Prostate gland (tissue), 2 donors: ENCODE measurements at regions not wholly inside any gene's neighbourhood (a gene's known extent, or its start where the extent isn't known, plus 50 kb on each side); places are given as distances from the start of the nearest gene placed in this dataset.

Source experiments
- DNase-seq: peaks from one replicate; pipeline ENCODE4 v3.0.0-alpha.2; 2019; ENCODE audit warnings: low spot score
- H3K27ac ChIP-seq, 2 donors: fragments of 200-600 bp; sonication (generic); 2 replicates each; pipeline ENCODE4 v1.5.1; 2017 to 2019
- H3K27me3 ChIP-seq: fragments of 200-600 bp; sonication (generic); replicated peaks from 2 replicates; pipeline ENCODE4 v1.5.1; 2019; ENCODE audit not compliant: insufficient read depth
- H3K36me3 ChIP-seq, 2 donors: fragments of 200-600 bp; sonication (generic); 1 replicate in 1 of 2; 2 replicates in 1 of 2; pipeline versions ENCODE4 v1.5.1 to v1.8.1; 2017 to 2019
- H3K4me1 ChIP-seq: fragments of 200-600 bp; sonication (generic); replicated peaks from 2 replicates; pipeline ENCODE4 v1.5.1; 2019
- H3K4me3 ChIP-seq, 2 donors: fragments of 200-600 bp; sonication (generic); 2 replicates each; pipeline ENCODE4 v1.5.1; 2017 to 2019
- H3K9me3 ChIP-seq: fragments of 200-600 bp; sonication (generic); 2 replicates; pipeline ENCODE4 v1.5.1; 2017
- POLR2A ChIP-seq: fragments of 450-650 bp; IDR thresholded peaks from one replicate; pipeline ENCODE4 v1.6.1; 2016; ENCODE audit warnings: antibody characterized with exemption, mild to moderate bottlenecking
- POLR2AphosphoS5 ChIP-seq: sonication (generic); formaldehyde crosslinking; IDR thresholded peaks from one replicate; pipeline ENCODE4 v1.6.1; 2017; ENCODE audit warnings: antibody characterized with exemption
- WGBS: methylation state at CpG from one replicate; pipeline ENCODE4 v1.1.5; 2018; 5-methylcytosine and 5-hydroxymethylcytosine counted together
- intact Hi-C: fragments of 100-400 bp; cut with DNase I; formaldehyde crosslinking; loops from one replicate; pipeline ENCODE4 v1.14.2; 2022
- TF ChIP-seq, protein P1 (sequence below), 4 experiments: fragments of 200-600 bp in 2 of 4; fragments of 450-650 bp in 2 of 4; sonication (generic) in 2 of 4; IDR thresholded peaks; 1 replicate in 3 of 4; 2 replicates in 1 of 4; pipeline ENCODE4 v1.5.1; 2016 to 2019; ENCODE audit warnings: antibody characterized with exemption in 4 of 4, mild to moderate bottlenecking in 2 of 4, moderate library complexity in 2 of 4

DNA sequence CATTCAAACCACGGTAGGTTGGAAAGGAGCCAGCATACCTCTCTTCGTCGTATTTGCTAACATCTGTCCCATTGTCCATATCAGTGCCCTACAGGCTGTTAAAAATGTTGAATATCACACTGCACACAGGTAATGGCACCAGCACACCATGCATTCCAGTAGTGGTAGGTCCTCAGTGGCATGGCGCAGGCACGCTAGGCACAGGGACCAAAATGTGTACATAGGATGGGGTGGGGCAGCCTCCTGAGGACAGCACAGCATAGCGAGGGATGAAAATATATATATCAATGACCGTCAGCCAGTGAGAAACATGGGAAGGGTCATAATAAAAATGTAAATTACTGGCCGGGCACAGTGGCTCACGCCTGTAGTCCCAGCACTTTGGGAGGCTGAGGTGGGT lies 99.9 kb upstream of the CTBP2 start:
- intact Hi-C loops = no loop called here
- WGBS = 84% methylated on average over 9 of the region's 9 CpGs
- no peak for DNase-seq
- H3K4me1 ChIP-seq = no peaks in the 10 kb centered on the region
- H3K36me3 ChIP-seq = no peaks in the 10 kb centered on the region
- H3K9me3 ChIP-seq = no peaks in the 10 kb centered on the region
- H3K4me3 ChIP-seq = no peak overlapping the region
- H3K27ac ChIP-seq = no peak overlapping the region
- TF ChIP-seq, protein P1, sequence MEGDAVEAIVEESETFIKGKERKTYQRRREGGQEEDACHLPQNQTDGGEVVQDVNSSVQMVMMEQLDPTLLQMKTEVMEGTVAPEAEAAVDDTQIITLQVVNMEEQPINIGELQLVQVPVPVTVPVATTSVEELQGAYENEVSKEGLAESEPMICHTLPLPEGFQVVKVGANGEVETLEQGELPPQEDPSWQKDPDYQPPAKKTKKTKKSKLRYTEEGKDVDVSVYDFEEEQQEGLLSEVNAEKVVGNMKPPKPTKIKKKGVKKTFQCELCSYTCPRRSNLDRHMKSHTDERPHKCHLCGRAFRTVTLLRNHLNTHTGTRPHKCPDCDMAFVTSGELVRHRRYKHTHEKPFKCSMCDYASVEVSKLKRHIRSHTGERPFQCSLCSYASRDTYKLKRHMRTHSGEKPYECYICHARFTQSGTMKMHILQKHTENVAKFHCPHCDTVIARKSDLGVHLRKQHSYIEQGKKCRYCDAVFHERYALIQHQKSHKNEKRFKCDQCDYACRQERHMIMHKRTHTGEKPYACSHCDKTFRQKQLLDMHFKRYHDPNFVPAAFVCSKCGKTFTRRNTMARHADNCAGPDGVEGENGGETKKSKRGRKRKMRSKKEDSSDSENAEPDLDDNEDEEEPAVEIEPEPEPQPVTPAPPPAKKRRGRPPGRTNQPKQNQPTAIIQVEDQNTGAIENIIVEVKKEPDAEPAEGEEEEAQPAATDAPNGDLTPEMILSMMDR (IDR thresholded peaks at IDR 0.05) = no peak
- no peak for TF ChIP-seq POLR2AphosphoS5
- TF ChIP-seq POLR2A = no peak
- no peaks in the 10 kb centered on the region for H3K27me3 ChIP-seq

DNA sequence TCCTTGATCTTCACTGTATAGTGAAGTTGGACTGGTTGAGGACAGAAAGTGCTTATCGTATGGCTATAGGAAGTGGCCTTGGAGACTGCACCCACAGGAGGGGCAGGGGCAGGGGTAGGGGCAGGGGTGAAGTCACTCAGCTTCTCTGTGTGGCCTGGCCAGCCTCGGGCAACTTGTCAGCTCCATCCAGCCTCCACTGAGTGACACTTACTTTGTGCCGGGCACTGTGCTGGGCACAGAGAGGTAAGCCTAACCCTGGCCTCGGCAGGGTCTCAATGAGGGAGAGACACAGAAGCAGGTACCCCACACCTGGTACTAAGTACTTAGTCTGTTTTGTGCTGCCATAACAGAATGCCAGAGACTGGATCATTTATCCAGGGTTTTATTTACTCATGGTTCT lies 99.3 kb upstream of the CTBP2 start:
- H3K27ac ChIP-seq = no peak overlapping the region
- no peaks in the 10 kb centered on the region for H3K27me3 ChIP-seq
- H3K36me3 ChIP-seq = no peaks in the 10 kb centered on the region
- H3K4me1 ChIP-seq = no peaks in the 10 kb centered on the region
- H3K9me3 ChIP-seq = no peaks in the 10 kb centered on the region
- H3K4me3 ChIP-seq = no peak overlapping the region
- no peak for TF ChIP-seq POLR2A
- TF ChIP-seq, protein P1 (IDR thresholded peaks at IDR 0.05) = no peak
- no peak for TF ChIP-seq POLR2AphosphoS5
- no peak for DNase-seq
- WGBS = 96% methylated on average over 4 of the region's 4 CpGs
- intact Hi-C loops = no loop called here

DNA sequence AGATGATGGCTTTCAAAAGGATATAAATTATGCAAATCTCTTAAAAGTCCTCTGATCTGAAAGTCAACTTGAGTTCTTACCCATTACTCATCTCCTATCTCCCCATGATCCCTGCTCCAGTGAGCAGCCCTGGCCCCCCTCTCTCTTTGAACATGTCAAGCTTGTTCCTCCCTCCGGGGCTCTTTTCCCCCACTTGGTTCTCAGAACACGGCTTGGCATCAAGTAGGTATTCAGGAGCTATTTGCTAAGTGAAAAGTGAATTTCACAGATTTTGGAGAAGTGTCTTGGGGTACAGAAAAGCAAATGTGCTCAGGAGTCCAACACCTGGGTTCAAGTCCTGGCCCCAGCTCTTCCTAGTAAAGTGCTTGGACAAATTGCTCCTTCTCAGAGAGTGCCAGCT lies 98.3 kb upstream of the CTBP2 start:
- TF ChIP-seq, protein P1 (IDR thresholded peaks at IDR 0.05) = no peak
- TF ChIP-seq POLR2A (no peak), POLR2AphosphoS5 (no peak)
- no peak for DNase-seq

DNA sequence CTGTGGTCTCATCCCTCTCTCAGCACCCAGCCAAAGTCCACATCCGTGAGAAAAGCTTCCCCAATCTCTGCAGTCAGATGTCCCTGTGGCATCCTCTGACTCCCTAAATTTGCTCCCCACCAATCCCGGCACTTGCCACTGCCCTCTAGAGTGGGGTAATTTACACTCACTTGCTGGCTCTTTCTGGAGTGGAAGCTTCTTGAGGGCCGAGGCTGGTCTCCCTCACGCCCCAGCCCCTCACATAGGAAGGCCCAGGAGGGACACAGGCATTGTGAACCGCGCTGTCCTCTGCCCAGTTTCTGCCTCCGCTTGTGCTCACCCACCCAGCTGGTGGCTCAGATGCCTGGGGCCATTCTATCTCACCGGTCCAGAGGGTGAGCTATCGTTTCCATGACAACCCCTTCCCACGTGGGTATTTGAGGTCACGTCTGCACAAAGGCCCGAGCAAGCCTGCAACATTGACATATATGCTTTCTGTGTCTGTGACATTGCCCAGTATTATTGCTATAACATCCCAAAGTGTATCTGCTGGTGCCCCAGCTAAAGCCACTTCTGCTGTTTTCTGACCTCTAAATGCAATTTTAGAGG lies 97.3 kb upstream of the CTBP2 start:
- TF ChIP-seq, protein P1 (IDR thresholded peaks at IDR 0.05) = no peak
- TF ChIP-seq POLR2AphosphoS5 = no peak
- TF ChIP-seq POLR2A = no peak
- intact Hi-C loops = no loop called here
- no peaks in the 10 kb centered on the region for H3K9me3 ChIP-seq
- no peaks in the 10 kb centered on the region for H3K4me1 ChIP-seq
- no peaks in the 10 kb centered on the region for H3K27me3 ChIP-seq
- 73% methylated on average over 12 of the region's 12 CpGs for WGBS
- H3K4me3 ChIP-seq = no peak overlapping the region
- DNase-seq = no peak
- no peak overlapping the region for H3K27ac ChIP-seq
- no peaks in the 10 kb centered on the region for H3K36me3 ChIP-seq

More for the DNA sequence above, 98.3 kb upstream of the CTBP2 start:
- no peaks in the 10 kb centered on the region for H3K36me3 ChIP-seq
- H3K4me3 ChIP-seq = no peak overlapping the region
- WGBS = 64% methylated on average over 2 of the region's 2 CpGs
- H3K27ac ChIP-seq = no peak overlapping the region
- intact Hi-C loops = no loop called here
- no peaks in the 10 kb centered on the region for H3K4me1 ChIP-seq
- H3K27me3 ChIP-seq = no peaks in the 10 kb centered on the region
- H3K9me3 ChIP-seq = no peaks in the 10 kb centered on the region

DNA sequence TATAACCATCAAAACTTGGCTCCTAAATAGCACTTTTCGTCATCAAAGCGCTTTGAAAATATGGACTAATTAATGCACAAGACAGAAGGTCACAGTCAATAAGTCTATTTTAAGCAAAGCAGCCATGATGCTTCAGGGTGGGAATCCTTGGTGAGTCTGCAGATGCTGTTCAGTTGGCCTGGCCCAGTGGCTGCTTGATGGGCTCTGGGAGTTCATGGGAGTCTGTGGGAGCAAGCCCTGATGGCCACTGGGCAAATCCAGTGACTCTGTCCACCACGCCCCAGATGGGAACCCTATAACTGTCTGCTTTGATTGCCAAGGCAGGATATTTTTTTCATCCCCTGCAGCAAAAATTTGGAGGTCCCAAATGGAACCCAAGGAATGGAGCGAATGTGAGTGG lies 95.7 kb upstream of the CTBP2 start:
- no peak for DNase-seq
- Histone ChIP-seq H3K9me3 (no peaks in the 10 kb centered on the region), H3K36me3 (no peaks in the 10 kb centered on the region), H3K4me3 (no peak overlapping the region), H3K27me3 (no peaks in the 10 kb centered on the region), H3K4me1 (no peaks in the 10 kb centered on the region), H3K27ac (no peak overlapping the region)
- intact Hi-C loops = no loop called here
- TF ChIP-seq POLR2AphosphoS5 (no peak), POLR2A (no peak)
- TF ChIP-seq, protein P1 (IDR thresholded peaks at IDR 0.05) = no peak
- 70% methylated on average over 4 of the region's 4 CpGs for WGBS
